ENCODE measurements at regions not wholly inside any gene's neighbourhood (a gene's known extent, or its start where the extent isn't known, plus 50 kb on each side); places are given as distances from the start of the nearest gene placed in this dataset.

DNA sequence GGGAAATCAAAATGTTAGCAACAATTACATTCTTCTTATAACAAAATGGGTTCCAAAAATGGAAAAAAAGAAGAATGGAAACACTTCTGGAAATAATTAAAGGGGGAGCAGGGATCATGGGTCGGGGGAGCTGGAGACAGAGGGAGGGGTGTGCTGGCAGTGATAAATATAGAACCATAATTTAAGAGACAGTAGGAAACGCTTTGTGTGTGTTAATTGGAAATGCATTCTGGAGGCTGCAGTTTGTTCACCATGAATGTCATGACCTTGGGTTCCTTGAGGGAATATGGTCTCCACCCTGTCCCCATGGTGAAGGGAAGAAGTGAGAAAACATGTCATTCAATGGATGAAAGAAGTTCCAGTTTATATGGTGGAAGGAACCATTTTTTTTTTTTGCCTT is 540.7 kb downstream of the TNS1 start:
- TF ChIP-seq, protein P1, sequence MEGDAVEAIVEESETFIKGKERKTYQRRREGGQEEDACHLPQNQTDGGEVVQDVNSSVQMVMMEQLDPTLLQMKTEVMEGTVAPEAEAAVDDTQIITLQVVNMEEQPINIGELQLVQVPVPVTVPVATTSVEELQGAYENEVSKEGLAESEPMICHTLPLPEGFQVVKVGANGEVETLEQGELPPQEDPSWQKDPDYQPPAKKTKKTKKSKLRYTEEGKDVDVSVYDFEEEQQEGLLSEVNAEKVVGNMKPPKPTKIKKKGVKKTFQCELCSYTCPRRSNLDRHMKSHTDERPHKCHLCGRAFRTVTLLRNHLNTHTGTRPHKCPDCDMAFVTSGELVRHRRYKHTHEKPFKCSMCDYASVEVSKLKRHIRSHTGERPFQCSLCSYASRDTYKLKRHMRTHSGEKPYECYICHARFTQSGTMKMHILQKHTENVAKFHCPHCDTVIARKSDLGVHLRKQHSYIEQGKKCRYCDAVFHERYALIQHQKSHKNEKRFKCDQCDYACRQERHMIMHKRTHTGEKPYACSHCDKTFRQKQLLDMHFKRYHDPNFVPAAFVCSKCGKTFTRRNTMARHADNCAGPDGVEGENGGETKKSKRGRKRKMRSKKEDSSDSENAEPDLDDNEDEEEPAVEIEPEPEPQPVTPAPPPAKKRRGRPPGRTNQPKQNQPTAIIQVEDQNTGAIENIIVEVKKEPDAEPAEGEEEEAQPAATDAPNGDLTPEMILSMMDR (IDR thresholded peaks at IDR 0.05) = no peak
- no peak for TF ChIP-seq POLR2A (IDR thresholded peaks at IDR 0.05)

Measured in uterus (tissue), 2 donors.